Stomach smooth muscle (tissue), 2 donors: ENCODE measurements at regions not wholly inside any gene's neighbourhood (a gene's known extent, or its start where the extent isn't known, plus 50 kb on each side); places are given as distances from the start of the nearest gene placed in this dataset.
"Not testable (repeated sequence)": the region's sequence is repeated elsewhere in the genome, so short reads cannot be mapped to it uniquely, and the experiment has no call there.

Experiments
- H3K27ac ChIP-seq: one replicate; pipeline ENCODE4 v1.7.0; 2013; ENCODE audit warnings: mild to moderate bottlenecking, low read length, inconsistent platforms
- H3K27me3 ChIP-seq, 2 donors: one replicate each; pipeline ENCODE4 v1.7.0; 2013; ENCODE audit warnings: low read length in 2 of 2; ENCODE audit not compliant: insufficient read depth in 2 of 2, control insufficient read depth in 1 of 2
- H3K36me3 ChIP-seq, 2 donors: one replicate each; pipeline ENCODE4 v1.7.0; 2013; ENCODE audit warnings: low read length in 2 of 2; ENCODE audit not compliant: control insufficient read depth in 2 of 2, insufficient read depth in 2 of 2
- H3K4me1 ChIP-seq: one replicate; pipeline ENCODE4 v1.7.0; 2013; ENCODE audit warnings: low read length; ENCODE audit not compliant: control insufficient read depth, insufficient read depth
- H3K4me3 ChIP-seq, 2 donors: one replicate each; pipeline ENCODE4 v1.7.0; 2013; ENCODE audit warnings: low read length in 2 of 2
- H3K9ac ChIP-seq, 2 donors: one replicate each; pipeline ENCODE4 v1.7.0; 2013; ENCODE audit warnings: low read length in 2 of 2, mild to moderate bottlenecking in 1 of 2
- H3K9me3 ChIP-seq, 2 donors: one replicate each; pipeline ENCODE4 v1.7.0; 2013; ENCODE audit warnings: low read length in 2 of 2; ENCODE audit not compliant: control insufficient read depth in 2 of 2
- donor health status: healthy.
- donor health status: Pancreatic carcinoma.

DNA sequence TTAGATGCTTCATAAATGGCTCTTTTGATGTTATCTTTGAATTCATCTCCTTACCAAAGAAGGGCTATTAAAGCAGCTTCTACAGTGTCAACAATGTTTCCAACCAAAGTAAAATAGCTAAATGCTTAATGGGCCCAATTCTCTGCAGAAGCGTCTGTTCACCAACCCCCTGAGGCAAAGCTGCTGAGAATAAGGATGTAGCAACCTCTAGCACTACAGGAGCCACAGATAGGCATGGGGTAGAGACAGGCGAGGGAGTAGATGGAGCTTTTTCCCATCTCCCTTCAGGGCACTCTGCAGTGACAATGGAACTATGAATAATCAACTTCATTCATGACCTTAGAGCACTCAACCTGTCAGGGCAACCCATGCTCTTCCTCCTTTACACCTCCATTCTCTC lies 134.1 kb downstream of the FZD1 start:
- no peaks in the 10 kb centered on the region for H3K9me3 ChIP-seq
- no peak overlapping the region for H3K27ac ChIP-seq
- no peaks in the 10 kb centered on the region for H3K27me3 ChIP-seq
- no peaks in the 10 kb centered on the region for H3K36me3 ChIP-seq
- no peaks in the 10 kb centered on the region for H3K4me1 ChIP-seq
- no peak overlapping the region for H3K9ac ChIP-seq
- no peak overlapping the region for H3K4me3 ChIP-seq

DNA sequence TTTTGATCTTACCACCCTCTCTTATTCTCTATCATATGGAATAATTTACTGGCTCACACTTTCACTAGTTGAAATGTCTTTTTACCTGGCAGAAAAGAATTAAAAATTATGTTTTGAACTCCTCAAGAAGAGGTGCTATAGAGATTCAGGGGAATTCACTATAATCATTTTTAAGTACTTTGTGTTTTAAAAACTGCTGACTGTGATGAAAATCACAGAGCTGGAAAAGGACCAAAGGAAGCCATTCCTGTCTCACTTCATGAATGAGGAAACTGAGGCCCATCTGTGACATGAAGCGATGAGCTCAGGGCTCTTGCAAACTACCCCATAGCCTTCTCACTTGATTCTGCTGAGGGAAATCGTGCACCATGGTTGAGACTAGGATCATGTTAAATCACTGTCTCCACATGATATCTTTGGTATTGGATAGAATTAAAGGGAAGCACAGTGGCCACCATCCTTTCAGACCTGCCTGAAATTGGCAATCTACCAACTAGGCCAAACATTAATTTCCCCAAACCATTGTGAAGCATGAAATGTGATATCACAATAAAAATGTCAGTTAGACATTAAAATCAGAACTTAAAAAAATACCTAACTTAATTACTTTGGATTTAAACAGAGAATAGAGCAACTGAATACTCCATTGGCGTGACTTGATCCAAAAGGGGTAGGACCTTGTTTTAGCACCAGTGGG lies 141.0 kb downstream of the FZD1 start:
- Histone ChIP-seq H3K36me3 (no peaks in the 10 kb centered on the region), H3K27me3 (no peaks in the 10 kb centered on the region), H3K4me1 (no peaks in the 10 kb centered on the region), H3K27ac (no peak overlapping the region), H3K4me3 (no peak overlapping the region), H3K9me3 (no peaks in the 10 kb centered on the region), H3K9ac (no peak overlapping the region)

DNA sequence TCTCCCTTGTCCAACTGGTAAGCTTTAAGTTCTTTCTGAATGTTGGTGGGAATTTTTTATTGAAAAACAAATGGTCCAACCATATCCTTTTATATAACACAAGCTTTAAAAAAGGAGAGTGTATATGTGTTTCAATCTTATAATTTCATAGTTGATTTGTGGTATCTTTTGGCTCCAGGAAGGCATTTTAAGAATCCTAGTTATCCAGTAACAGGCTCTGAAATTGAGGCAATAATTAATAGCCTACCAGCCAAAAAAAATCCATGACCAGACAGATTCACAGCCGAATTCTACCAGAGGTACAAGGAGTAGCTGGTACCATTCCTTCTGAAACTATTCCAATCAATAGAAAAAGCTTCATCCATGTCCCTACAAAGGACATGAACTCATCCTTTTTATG lies 141.6 kb downstream of the FZD1 start:
- not testable (repeated sequence) for H3K36me3 ChIP-seq, H3K27me3 ChIP-seq, H3K9me3 ChIP-seq, H3K9ac ChIP-seq, H3K4me1 ChIP-seq, H3K27ac ChIP-seq, H3K4me3 ChIP-seq

DNA sequence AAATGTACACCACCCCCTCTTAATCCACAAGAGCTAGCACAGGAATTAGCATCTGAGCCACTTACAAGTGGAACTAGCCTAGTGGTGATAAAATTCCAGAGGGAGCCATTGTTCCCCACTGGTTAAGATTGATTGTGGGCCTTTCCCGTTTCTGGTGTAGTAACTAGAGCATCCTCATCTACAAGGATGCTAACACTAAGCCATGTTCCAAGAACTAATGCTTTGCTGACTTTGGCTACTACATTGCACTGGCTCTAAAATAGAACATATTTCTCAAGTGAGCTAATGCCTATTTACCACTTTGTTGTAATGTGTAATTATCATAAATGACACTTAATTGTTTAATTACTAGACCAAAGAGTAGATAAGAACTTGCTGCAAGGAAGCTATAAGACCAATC lies 143.7 kb downstream of the FZD1 start:
- Histone ChIP-seq H3K36me3 (no peaks in the 10 kb centered on the region), H3K4me1 (no peaks in the 10 kb centered on the region), H3K9ac (no peak overlapping the region), H3K4me3 (no peak overlapping the region), H3K9me3 (no peaks in the 10 kb centered on the region), H3K27me3 (no peaks in the 10 kb centered on the region), H3K27ac (no peak overlapping the region)

DNA sequence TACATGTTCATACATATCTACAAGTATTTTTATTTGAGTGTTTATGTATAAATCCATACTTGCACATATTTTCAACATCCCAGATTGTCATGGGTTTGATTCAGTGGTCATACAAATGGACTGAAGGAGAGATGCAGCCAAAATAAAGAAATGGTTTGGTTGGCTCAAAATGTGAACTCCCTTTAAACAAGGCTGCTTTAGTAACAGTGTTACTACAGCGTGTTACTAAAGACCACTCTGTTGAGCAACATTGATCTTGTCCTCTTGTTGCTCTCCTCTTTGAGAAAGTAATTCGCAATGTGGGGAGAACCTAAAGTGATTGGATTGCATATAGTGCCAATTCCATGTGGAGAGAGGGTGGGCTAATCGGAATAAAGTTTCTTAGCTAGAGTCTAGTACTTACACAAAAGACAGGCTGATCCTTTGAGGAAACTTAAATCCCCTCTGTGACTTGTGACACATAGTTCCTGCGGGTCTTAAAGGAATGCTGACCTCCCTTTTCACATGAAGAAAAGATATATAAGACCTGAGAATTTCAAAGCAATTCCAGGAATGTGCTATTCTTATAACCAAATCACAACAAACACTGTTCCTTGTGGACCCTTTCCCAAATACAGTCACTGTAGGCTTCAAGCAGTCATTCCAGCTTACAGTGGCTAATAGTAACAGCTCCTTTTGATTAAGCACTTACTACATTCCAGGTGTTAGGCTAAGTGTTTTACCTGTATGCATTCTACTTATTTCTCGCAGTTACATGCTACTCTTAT lies 144.3 kb downstream of the FZD1 start:
- no peaks in the 10 kb centered on the region for H3K4me1 ChIP-seq
- H3K36me3 ChIP-seq = no peaks in the 10 kb centered on the region

DNA sequence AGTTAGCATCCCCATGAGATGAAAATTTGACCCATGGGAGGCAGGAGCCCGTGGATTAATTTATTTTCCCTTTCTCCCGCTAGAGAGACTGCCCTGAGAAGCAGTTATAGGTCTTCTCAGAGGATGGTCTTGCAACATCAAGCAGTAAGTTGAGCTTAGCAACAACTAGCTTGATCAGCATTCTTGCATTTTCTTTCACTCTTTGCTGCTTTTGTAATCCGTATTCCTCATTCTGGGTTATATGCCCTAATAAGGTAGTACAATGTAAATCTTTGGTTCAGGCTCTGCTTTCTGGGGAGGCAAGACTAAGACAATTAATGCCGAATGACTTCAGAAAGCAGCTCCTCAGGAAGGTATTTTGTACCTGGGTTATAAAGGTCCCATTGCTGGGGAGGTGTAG lies 146.8 kb downstream of the FZD1 start:
- Histone ChIP-seq H3K4me3 (no peak overlapping the region), H3K4me1 (no peaks in the 10 kb centered on the region), H3K9ac (no peak overlapping the region), H3K27me3 (no peaks in the 10 kb centered on the region), H3K36me3 (no peaks in the 10 kb centered on the region), H3K27ac (no peak overlapping the region), H3K9me3 (no peaks in the 10 kb centered on the region)

More for the DNA sequence above, 144.3 kb downstream of the FZD1 start:
- no peaks in the 10 kb centered on the region for H3K27me3 ChIP-seq
- H3K27ac ChIP-seq = no peak overlapping the region
- H3K4me3 ChIP-seq = no peak overlapping the region
- no peaks in the 10 kb centered on the region for H3K9me3 ChIP-seq
- no peak overlapping the region for H3K9ac ChIP-seq

DNA sequence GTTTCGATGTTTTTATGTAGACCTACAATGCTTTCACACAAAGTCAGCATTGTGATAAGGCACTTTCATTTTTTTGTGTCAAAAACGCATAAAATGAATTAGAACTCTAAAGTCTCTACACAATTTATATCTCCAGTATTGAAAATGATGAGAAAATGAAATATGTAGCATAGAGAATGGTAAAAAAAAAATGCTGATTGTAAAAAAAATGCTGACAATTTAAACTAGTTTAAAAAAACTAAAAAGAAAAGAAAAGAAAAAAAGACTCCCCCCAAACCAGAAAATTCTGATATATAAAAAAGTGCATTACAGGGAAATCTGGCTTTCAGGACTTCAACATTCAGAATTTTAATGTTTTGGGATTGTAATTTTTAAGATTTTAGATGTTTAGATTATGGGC lies 148.1 kb downstream of the FZD1 start:
- no peaks in the 10 kb centered on the region for H3K9me3 ChIP-seq
- no peak overlapping the region for H3K9ac ChIP-seq
- H3K4me3 ChIP-seq = no peak overlapping the region
- H3K4me1 ChIP-seq = no peaks in the 10 kb centered on the region
- H3K27ac ChIP-seq = no peak overlapping the region
- H3K27me3 ChIP-seq = no peaks in the 10 kb centered on the region
- H3K36me3 ChIP-seq = no peaks in the 10 kb centered on the region

DNA sequence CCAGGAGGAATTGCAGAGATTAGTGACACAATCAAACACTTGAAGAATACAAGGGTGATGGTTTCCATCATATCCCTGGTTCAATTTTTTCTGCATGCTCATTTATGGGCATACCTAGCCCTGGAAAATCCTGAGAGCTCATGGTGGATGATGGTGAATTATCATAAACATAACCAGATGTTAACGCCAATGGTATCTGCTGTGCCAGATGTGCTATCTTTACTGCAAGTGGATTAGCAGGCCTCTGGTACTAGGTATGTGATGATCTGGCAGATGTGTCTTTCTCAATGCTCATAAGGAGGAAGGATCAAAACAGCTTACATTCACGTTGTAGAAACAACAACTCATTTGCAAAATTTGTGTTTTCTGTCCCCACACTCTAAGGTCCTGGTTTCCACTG lies 150.5 kb downstream of the FZD1 start:
- Histone ChIP-seq H3K9ac (no peak overlapping the region), H3K27ac (no peak overlapping the region), H3K4me3 (no peak overlapping the region), H3K9me3 (no peaks in the 10 kb centered on the region), H3K27me3 (no peaks in the 10 kb centered on the region), H3K36me3 (no peaks in the 10 kb centered on the region), H3K4me1 (no peaks in the 10 kb centered on the region)

DNA sequence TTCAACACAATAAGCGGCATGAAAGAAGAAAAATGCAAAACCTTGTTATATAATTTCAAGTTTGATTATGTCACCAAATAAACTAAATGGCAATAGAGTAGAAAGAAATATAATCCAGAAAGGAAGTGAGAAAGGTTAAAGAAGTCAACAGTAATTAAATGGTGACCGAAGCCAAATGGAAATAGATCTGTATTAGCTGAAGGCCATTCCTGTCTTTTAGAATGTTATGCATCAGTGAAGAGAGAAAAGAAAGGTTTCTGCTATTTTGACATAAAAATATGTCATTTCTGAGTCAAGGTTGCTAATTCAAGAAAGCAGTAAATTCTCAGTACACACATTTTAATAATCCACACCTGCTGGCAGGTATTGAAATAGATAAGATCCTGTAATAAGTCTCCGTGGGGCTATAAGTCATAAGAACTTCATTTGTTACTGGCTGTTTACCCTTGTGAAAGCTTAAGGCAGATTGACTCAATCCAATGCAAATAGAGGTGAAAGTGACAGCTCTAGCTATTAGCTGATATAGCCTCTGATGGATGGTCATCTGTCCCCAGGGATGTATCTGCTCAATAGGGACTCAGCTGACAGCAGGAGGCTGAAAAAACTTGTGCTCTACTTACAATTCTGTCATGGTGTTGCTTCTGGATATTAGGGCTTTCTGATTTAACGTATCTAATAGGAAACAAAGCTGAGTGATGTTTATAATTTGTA lies 152.1 kb downstream of the FZD1 start:
- H3K4me1 ChIP-seq = no peaks in the 10 kb centered on the region
- H3K27me3 ChIP-seq = no peaks in the 10 kb centered on the region
- no peaks in the 10 kb centered on the region for H3K36me3 ChIP-seq
- H3K9me3 ChIP-seq = no peaks in the 10 kb centered on the region
- H3K27ac ChIP-seq = no peak overlapping the region
- H3K4me3 ChIP-seq = no peak overlapping the region
- H3K9ac ChIP-seq = no peak overlapping the region

DNA sequence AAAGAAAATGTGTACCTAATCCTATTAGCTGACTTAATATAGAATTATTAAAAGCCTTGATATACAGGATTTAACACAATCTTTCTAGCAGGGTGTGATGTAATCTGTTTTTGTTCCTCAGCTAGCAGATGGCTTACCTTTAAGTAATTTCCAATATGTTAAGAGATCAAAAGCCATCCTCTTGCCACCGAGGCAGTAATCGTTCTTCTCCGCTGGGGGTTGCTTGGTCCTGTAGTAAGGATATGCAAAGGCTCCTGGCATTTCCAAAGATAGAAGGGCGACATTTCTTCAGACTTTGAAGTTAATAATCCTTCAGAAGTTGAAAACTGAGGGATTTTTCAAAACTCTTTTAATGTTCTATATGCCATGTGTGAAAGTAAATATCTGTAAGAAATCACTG lies 156.4 kb downstream of the FZD1 start:
- Histone ChIP-seq H3K27me3 (no peaks in the 10 kb centered on the region), H3K27ac (no peak overlapping the region), H3K9ac (no peak overlapping the region), H3K9me3 (no peaks in the 10 kb centered on the region), H3K36me3 (no peaks in the 10 kb centered on the region), H3K4me1 (no peaks in the 10 kb centered on the region), H3K4me3 (no peak overlapping the region)

DNA sequence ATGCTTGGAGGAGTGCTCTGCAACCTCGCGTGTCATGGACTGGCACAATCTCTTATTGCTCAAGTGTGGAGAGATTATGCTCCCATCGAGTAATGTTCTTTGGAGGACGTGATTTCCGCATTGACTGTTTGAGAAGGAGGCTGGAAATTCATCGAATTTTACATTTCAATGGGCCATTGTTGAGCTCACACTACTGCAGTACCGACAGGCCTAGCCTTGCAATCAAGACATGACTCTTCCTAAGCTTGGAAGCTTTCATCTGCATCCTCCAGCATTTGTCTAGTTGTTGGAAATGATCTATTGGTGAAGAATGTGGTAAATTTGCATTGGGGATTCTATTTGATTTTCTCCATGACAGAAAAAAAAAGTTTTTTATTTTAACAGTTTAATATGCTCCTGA lies 156.8 kb downstream of the FZD1 start:
- Histone ChIP-seq H3K9me3 (no peaks in the 10 kb centered on the region), H3K27me3 (no peaks in the 10 kb centered on the region), H3K27ac (no peak overlapping the region), H3K4me3 (no peak overlapping the region), H3K9ac (no peak overlapping the region), H3K4me1 (no peaks in the 10 kb centered on the region), H3K36me3 (no peaks in the 10 kb centered on the region)
